ENCODE measurements at regions not wholly inside any gene's neighbourhood (a gene's known extent, or its start where the extent isn't known, plus 50 kb on each side); places are given as distances from the start of the nearest gene placed in this dataset.
A peak's percentile ranks its signal among the peaks of the same experiment; 100 is the strongest.

- TF ChIP-seq POLR2AphosphoS5 (IDR thresholded peaks at IDR 0.05) = peak in 1 of 4 donors; percentile 50
- TF ChIP-seq, protein P1, sequence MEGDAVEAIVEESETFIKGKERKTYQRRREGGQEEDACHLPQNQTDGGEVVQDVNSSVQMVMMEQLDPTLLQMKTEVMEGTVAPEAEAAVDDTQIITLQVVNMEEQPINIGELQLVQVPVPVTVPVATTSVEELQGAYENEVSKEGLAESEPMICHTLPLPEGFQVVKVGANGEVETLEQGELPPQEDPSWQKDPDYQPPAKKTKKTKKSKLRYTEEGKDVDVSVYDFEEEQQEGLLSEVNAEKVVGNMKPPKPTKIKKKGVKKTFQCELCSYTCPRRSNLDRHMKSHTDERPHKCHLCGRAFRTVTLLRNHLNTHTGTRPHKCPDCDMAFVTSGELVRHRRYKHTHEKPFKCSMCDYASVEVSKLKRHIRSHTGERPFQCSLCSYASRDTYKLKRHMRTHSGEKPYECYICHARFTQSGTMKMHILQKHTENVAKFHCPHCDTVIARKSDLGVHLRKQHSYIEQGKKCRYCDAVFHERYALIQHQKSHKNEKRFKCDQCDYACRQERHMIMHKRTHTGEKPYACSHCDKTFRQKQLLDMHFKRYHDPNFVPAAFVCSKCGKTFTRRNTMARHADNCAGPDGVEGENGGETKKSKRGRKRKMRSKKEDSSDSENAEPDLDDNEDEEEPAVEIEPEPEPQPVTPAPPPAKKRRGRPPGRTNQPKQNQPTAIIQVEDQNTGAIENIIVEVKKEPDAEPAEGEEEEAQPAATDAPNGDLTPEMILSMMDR (IDR thresholded peaks at IDR 0.05) = no peak
- H3K4me3 ChIP-seq = no peak overlapping the region
- H3K9me3 ChIP-seq = no peaks in the 10 kb centered on the region
- intact Hi-C loops (cut with DNase I) = no loop called here
- DNase-seq = no peak
- no peaks in the 10 kb centered on the region for H3K27me3 ChIP-seq
- no peaks in the 10 kb centered on the region for H3K36me3 ChIP-seq
- WGBS, 2 donors = 69 to 75% methylated on average over 7 of the region's 7 CpGs
- peak overlapping the region in 2 of 4 donors; percentile 46 to 69 for H3K27ac ChIP-seq
- H3K4me1 ChIP-seq = peaks cover 0 to 5% (median 0%) of the 10 kb centered on the region in 4 donors
These were observed 56.3 kb upstream of the SPRY1 start for GRCh38 chr4:123340381-123340701.

GRCh38 chr4:123342498-123342897 is 54.1 kb upstream of the SPRY1 start:
- peak overlapping the region in 3 of 4 donors; percentile 48 to 69 (median 58) for H3K27ac ChIP-seq
- no peaks in the 10 kb centered on the region for H3K27me3 ChIP-seq
- DNase-seq = no peak
- no peak for TF ChIP-seq POLR2A (IDR thresholded peaks at IDR 0.05)
- TF ChIP-seq EP300 (IDR thresholded peaks at IDR 0.05) = no peak
- TF ChIP-seq, protein P1 (IDR thresholded peaks at IDR 0.05) = no peak
- no peak for TF ChIP-seq POLR2AphosphoS5 (IDR thresholded peaks at IDR 0.05)
- no peak overlapping the region for H3K4me3 ChIP-seq
- peaks cover 0 to 5% (median 2%) of the 10 kb centered on the region in 4 donors for H3K4me1 ChIP-seq
- H3K9me3 ChIP-seq = no peaks in the 10 kb centered on the region
- 95 to 97% methylated on average over 2 of the region's 2 CpGs for WGBS, 2 donors
- no peaks in the 10 kb centered on the region for H3K36me3 ChIP-seq
- intact Hi-C loops (cut with DNase I) = no loop called here

- Histone ChIP-seq H3K27ac (peak overlapping the region in 3 of 4 donors; percentile 48 to 69 (median 58)), H3K9me3 (no peaks in the 10 kb centered on the region), H3K27me3 (no peaks in the 10 kb centered on the region), H3K4me1 (peaks cover 0 to 5% (median 2%) of the 10 kb centered on the region in 4 donors), H3K36me3 (no peaks in the 10 kb centered on the region), H3K4me3 (no peak overlapping the region)
- WGBS, 2 donors = 92 to 94% methylated on average over 13 of the region's 13 CpGs
- no peak for DNase-seq
- intact Hi-C loops (cut with DNase I) = no loop called here
- TF ChIP-seq POLR2AphosphoS5 (IDR thresholded peaks at IDR 0.05) = no peak
- TF ChIP-seq, protein P1 (IDR thresholded peaks at IDR 0.05) = no peak
- TF ChIP-seq EP300 (IDR thresholded peaks at IDR 0.05) = no peak
- no peak for TF ChIP-seq POLR2A (IDR thresholded peaks at IDR 0.05)
These were observed 53.1 kb upstream of the SPRY1 start for GRCh38 chr4:123343400-123344041.

DNA sequence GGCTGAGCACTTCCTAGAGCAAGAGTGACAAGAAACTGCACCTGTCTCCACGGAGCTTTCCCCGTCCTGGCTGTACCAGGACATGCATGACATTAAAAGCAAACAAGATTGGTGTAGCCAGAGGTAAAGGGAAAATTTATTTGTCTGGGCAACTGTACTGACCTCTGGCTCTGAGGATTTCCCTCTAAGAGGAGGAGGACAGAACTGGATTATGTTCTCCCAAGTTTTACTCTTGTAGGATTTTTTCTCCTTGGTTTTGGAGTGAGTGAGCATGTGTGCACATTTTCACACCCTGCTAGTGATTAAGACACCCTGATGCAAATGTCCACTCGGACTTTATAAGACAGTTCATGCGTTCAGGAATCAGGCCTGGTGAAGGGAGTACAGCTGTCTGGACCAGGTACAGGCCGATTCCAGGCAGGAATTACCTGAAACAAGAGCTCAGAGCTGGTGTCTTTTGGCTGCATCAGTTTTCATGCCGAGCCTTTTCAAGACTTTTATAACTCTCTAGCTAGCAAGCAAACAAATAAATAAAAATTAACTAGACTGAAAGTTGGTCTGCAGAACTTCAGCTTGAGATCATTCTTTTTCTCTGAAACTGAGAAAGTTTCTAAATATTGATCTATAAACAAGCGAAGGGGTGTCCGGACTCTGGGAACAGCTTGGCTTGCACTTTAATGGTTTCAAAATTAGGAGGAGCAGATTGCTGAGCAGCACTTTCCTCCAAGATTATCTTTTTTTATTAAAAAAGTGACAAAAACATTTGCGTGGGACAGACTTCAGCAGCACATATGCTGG is 51.3 kb upstream of the SPRY1 start:
- no peaks in the 10 kb centered on the region for H3K27me3 ChIP-seq
- peak overlapping the region in 1 of 4 donors; percentile 48 for H3K27ac ChIP-seq
- peaks cover 0 to 5% (median 2%) of the 10 kb centered on the region in 4 donors for H3K4me1 ChIP-seq
- H3K36me3 ChIP-seq = no peaks in the 10 kb centered on the region
- TF ChIP-seq, protein P1 (IDR thresholded peaks at IDR 0.05) = no peak
- TF ChIP-seq EP300 (IDR thresholded peaks at IDR 0.05) = no peak
- no peak for TF ChIP-seq POLR2AphosphoS5 (IDR thresholded peaks at IDR 0.05)
- no peak for TF ChIP-seq POLR2A (IDR thresholded peaks at IDR 0.05)
- no peak overlapping the region for H3K4me3 ChIP-seq
- intact Hi-C loops (cut with DNase I) = no loop called here
- no peak for DNase-seq
- no peaks in the 10 kb centered on the region for H3K9me3 ChIP-seq
- WGBS, 2 donors = 42 to 69% methylated on average over 9 of the region's 9 CpGs
